ENCODE measurements at regions not wholly inside any gene's neighbourhood (a gene's known extent, or its start where the extent isn't known, plus 50 kb on each side); places are given as distances from the start of the nearest gene placed in this dataset.
"Not testable (repeated sequence)": the region's sequence is repeated elsewhere in the genome, so short reads cannot be mapped to it uniquely, and the experiment has no call there.

DNA sequence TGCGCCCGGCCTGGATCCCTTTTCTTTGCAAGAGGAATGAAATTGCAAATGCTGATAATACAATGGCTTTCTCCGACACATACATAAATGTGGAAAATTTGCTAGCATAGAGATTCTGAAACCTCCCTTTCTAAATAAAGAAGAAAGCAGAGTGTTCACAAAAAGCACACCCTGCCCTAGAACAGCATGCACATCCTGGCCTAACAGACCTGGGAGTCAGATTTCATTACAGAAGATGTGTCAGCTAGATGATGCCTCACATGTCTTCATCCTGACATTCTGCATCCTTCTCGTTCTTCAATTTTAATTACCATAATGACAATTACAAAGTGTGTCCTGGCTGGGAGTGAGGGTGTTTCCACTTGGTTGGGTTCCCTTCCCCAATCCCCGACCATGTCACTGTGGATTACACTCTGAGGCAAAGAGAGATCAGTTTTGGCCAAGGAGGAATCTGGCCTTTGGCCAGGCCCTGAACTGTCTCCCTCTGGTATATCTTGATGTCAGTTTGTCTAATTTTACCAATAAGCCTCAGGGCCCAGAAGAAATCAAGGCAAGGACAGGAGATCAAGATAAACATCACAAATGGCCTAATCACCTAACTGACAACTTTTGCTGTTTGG lies 104.9 kb upstream of the SPATA12 start:
- Histone ChIP-seq H3K27ac (ENCODE audit: low read depth, low read length) (no peak overlapping the region), H3K4me3 (ENCODE audit: low read length) (no peak overlapping the region)
- no CpG with 5 or more reads among the region's 5 CpGs for WGBS (ENCODE audit: extremely low coverage, insufficient coverage, low lambda C conversion rate)

DNA sequence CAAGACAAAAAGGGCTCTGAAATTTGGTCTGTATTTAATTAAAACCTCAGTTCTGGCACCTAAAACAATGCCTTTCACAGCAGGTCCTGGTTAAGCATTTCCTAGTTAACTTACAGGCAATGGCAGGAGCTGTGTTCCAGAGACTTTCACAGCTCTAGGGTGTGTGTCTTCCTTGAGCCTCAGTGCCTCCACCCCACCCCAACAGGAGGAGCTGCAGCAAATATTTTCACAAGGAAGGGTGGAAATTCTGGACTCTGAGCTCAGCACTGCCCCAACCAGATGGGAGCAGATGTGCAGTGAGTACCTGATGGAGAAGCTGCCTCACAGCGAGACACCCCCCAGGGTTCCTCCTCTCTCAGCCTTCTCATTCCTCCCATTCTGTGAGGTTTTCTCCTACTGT lies 106.3 kb upstream of the SPATA12 start:
- Histone ChIP-seq H3K4me3 (ENCODE audit: low read length) (no peak overlapping the region), H2AK5ac (ENCODE audit: low read length) (no peak overlapping the region), H4K5ac (ENCODE audit: low read length) (no peak overlapping the region)

More for the DNA sequence above, 104.9 kb upstream of the SPATA12 start:
- Histone ChIP-seq H2BK120ac (ENCODE audit: low read depth, low read length) (no peak overlapping the region), H3K56ac (ENCODE audit: low read length) (no peak overlapping the region), H3K27me3 (ENCODE audit: insufficient read depth, low read length, poor library complexity) (no peaks in the 10 kb centered on the region), H3K23ac (ENCODE audit: low read length) (no peak overlapping the region), H4K8ac (ENCODE audit: low read depth, low read length) (no peak overlapping the region), H3K18ac (ENCODE audit: low read length) (no peak overlapping the region), H3K4me1 (ENCODE audit: control insufficient read depth, low read depth, low read length) (no peaks in the 10 kb centered on the region), H3K9ac (ENCODE audit: low read length) (no peak overlapping the region), H2BK15ac (replicated peaks; ENCODE audit: low read depth) (no peak overlapping the region), H3K4me2 (ENCODE audit: low read length) (no peak overlapping the region), H3K79me1 (ENCODE audit: low read length) (no peaks in the 10 kb centered on the region), H2AK5ac (ENCODE audit: low read length) (no peak overlapping the region), H3K79me2 (ENCODE audit: control insufficient read depth, insufficient read depth, low read length) (no peaks in the 10 kb centered on the region), H2BK5ac (ENCODE audit: low read length) (no peak overlapping the region), H3K4ac (ENCODE audit: low read depth, low read length) (no peak overlapping the region), H4K5ac (ENCODE audit: low read length) (no peak overlapping the region), H3K36me3 (ENCODE audit: control insufficient read depth, insufficient read depth, low read length) (no peaks in the 10 kb centered on the region)
- no peak for DNase-seq

DNA sequence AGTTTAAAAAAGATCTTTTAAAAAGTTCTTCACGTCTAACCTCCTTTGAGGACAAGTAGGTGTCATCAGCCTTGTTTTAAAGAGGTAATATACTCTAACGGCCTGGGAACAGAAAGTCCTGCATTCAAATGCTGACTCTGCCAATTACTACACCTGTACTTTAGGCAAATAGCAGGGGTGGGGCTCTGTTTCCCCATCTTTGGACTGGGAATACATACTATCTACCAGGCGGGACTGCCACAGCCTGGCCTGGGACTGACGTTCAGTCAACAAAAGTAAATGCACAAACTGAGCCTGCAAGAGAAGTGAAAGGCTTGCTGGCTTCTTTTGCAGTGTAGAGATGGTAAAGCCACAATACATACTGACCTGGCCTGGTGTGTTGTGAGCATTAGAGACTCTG lies 107.6 kb upstream of the SPATA12 start:
- H3K79me2 ChIP-seq (ENCODE audit: control insufficient read depth, insufficient read depth, low read length) = no peaks in the 10 kb centered on the region
- H4K8ac ChIP-seq (ENCODE audit: low read depth, low read length) = no peak overlapping the region
- H3K36me3 ChIP-seq (ENCODE audit: control insufficient read depth, insufficient read depth, low read length) = no peaks in the 10 kb centered on the region
- H3K9ac ChIP-seq (ENCODE audit: low read length) = no peak overlapping the region
- H3K56ac ChIP-seq (ENCODE audit: low read length) = no peak overlapping the region
- no peak overlapping the region for H3K4me3 ChIP-seq (ENCODE audit: low read length)
- H3K4me2 ChIP-seq (ENCODE audit: low read length) = no peak overlapping the region
- H3K4ac ChIP-seq (ENCODE audit: low read depth, low read length) = no peak overlapping the region
- WGBS (ENCODE audit: extremely low coverage, insufficient coverage, low lambda C conversion rate) = no CpG with 5 or more reads among the region's 4 CpGs
- H3K18ac ChIP-seq (ENCODE audit: low read length) = no peak overlapping the region
- H3K27ac ChIP-seq (ENCODE audit: low read depth, low read length) = no peak overlapping the region
- no peak overlapping the region for H3K23ac ChIP-seq (ENCODE audit: low read length)
- no peak overlapping the region for H4K5ac ChIP-seq (ENCODE audit: low read length)
- no peak for DNase-seq
- H2BK15ac ChIP-seq (replicated peaks; ENCODE audit: low read depth) = no peak overlapping the region
- H2BK5ac ChIP-seq (ENCODE audit: low read length) = no peak overlapping the region
- no peak overlapping the region for H2BK120ac ChIP-seq (ENCODE audit: low read depth, low read length)
- H3K27me3 ChIP-seq (ENCODE audit: insufficient read depth, low read length, poor library complexity) = no peaks in the 10 kb centered on the region
- no peak overlapping the region for H2AK5ac ChIP-seq (ENCODE audit: low read length)
- no peaks in the 10 kb centered on the region for H3K79me1 ChIP-seq (ENCODE audit: low read length)
- no peaks in the 10 kb centered on the region for H3K4me1 ChIP-seq (ENCODE audit: control insufficient read depth, low read depth, low read length)

More for the DNA sequence above, 106.3 kb upstream of the SPATA12 start:
- DNase-seq = no peak
- H2BK15ac ChIP-seq (replicated peaks; ENCODE audit: low read depth) = no peak overlapping the region
- no peak overlapping the region for H3K23ac ChIP-seq (ENCODE audit: low read length)
- no peaks in the 10 kb centered on the region for H3K36me3 ChIP-seq (ENCODE audit: control insufficient read depth, insufficient read depth, low read length)
- no CpG with 5 or more reads among the region's 1 CpG for WGBS (ENCODE audit: extremely low coverage, insufficient coverage, low lambda C conversion rate)
- no peak overlapping the region for H3K4ac ChIP-seq (ENCODE audit: low read depth, low read length)
- no peak overlapping the region for H3K4me2 ChIP-seq (ENCODE audit: low read length)
- no peak overlapping the region for H2BK5ac ChIP-seq (ENCODE audit: low read length)
- H3K9ac ChIP-seq (ENCODE audit: low read length) = no peak overlapping the region
- H2BK120ac ChIP-seq (ENCODE audit: low read depth, low read length) = no peak overlapping the region
- H3K79me2 ChIP-seq (ENCODE audit: control insufficient read depth, insufficient read depth, low read length) = no peaks in the 10 kb centered on the region
- no peak overlapping the region for H4K8ac ChIP-seq (ENCODE audit: low read depth, low read length)
- H3K4me1 ChIP-seq (ENCODE audit: control insufficient read depth, low read depth, low read length) = no peaks in the 10 kb centered on the region
- no peak overlapping the region for H3K18ac ChIP-seq (ENCODE audit: low read length)
- no peaks in the 10 kb centered on the region for H3K79me1 ChIP-seq (ENCODE audit: low read length)
- no peak overlapping the region for H3K27ac ChIP-seq (ENCODE audit: low read depth, low read length)
- H3K56ac ChIP-seq (ENCODE audit: low read length) = no peak overlapping the region
- no peaks in the 10 kb centered on the region for H3K27me3 ChIP-seq (ENCODE audit: insufficient read depth, low read length, poor library complexity)

DNA sequence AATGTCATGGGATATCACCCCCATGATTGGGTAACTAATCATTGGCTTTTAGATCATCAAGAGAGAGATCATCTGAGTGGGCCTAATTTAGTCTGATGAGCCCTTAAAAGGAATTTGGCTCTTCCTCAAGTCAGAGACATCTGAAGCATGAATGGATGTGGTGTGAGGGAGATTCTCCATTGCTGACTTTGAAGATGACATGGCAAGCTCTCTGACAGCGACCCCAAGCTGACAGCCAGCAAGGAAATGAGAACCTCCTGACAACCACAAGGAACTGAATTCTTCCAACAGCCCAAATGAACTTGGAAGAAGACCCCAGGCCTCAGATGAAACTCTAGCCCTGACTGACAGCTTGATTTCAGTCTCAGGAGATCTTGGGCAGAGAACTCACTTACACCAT lies 108.4 kb upstream of the SPATA12 start:
- H3K27me3 ChIP-seq (ENCODE audit: insufficient read depth, low read length, poor library complexity) = no peaks in the 10 kb centered on the region
- H3K36me3 ChIP-seq (ENCODE audit: control insufficient read depth, insufficient read depth, low read length) = no peaks in the 10 kb centered on the region
- no peaks in the 10 kb centered on the region for H3K79me2 ChIP-seq (ENCODE audit: control insufficient read depth, insufficient read depth, low read length)
- no peak overlapping the region for H2BK120ac ChIP-seq (ENCODE audit: low read depth, low read length)
- no peak overlapping the region for H3K56ac ChIP-seq (ENCODE audit: low read length)
- no peaks in the 10 kb centered on the region for H3K79me1 ChIP-seq (ENCODE audit: low read length)
- H3K4me3 ChIP-seq (ENCODE audit: low read length) = no peak overlapping the region
- no peak overlapping the region for H2BK15ac ChIP-seq (replicated peaks; ENCODE audit: low read depth)
- no CpG with 5 or more reads among the region's 1 CpG for WGBS (ENCODE audit: extremely low coverage, insufficient coverage, low lambda C conversion rate)
- no peak overlapping the region for H4K8ac ChIP-seq (ENCODE audit: low read depth, low read length)
- H4K5ac ChIP-seq (ENCODE audit: low read length) = no peak overlapping the region
- H3K9ac ChIP-seq (ENCODE audit: low read length) = no peak overlapping the region
- no peak for DNase-seq
- H3K27ac ChIP-seq (ENCODE audit: low read depth, low read length) = no peak overlapping the region
- no peak overlapping the region for H3K4ac ChIP-seq (ENCODE audit: low read depth, low read length)
- H3K18ac ChIP-seq (ENCODE audit: low read length) = no peak overlapping the region
- no peak overlapping the region for H2AK5ac ChIP-seq (ENCODE audit: low read length)
- H3K4me2 ChIP-seq (ENCODE audit: low read length) = no peak overlapping the region
- H3K23ac ChIP-seq (ENCODE audit: low read length) = no peak overlapping the region
- no peaks in the 10 kb centered on the region for H3K4me1 ChIP-seq (ENCODE audit: control insufficient read depth, low read depth, low read length)
- no peak overlapping the region for H2BK5ac ChIP-seq (ENCODE audit: low read length)

DNA sequence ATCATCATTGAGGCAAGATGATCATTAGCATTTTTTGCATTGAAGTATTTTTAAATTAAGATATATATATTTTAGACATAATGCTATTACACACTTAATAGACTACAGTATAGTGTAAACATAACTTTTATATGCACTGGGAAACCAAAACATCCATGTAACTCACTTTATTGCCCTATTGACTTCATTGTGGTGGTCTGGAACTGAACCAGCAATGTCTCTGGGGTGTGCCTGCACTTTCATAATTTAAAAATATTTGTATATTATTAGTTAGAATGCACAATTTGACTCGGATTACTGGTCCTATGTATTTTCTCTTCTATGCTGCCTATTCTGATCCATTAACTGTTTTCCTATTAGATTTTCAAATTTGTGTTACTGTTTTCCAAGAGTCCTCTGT lies 109.1 kb upstream of the SPATA12 start:
- WGBS (ENCODE audit: extremely low coverage, insufficient coverage, low lambda C conversion rate) = no CpG with 5 or more reads among the region's 1 CpG
- no peak overlapping the region for H2BK120ac ChIP-seq (ENCODE audit: low read depth, low read length)
- H3K27ac ChIP-seq (ENCODE audit: low read depth, low read length) = no peak overlapping the region
- H2BK15ac ChIP-seq (replicated peaks; ENCODE audit: low read depth) = no peak overlapping the region
- H3K4ac ChIP-seq (ENCODE audit: low read depth, low read length) = no peak overlapping the region
- H3K79me1 ChIP-seq (ENCODE audit: low read length) = no peaks in the 10 kb centered on the region
- H3K4me3 ChIP-seq (ENCODE audit: low read length) = no peak overlapping the region
- H3K56ac ChIP-seq (ENCODE audit: low read length) = no peak overlapping the region
- H3K4me1 ChIP-seq (ENCODE audit: control insufficient read depth, low read depth, low read length) = no peaks in the 10 kb centered on the region
- H2AK5ac ChIP-seq (ENCODE audit: low read length) = no peak overlapping the region
- no peak overlapping the region for H3K23ac ChIP-seq (ENCODE audit: low read length)
- H2BK5ac ChIP-seq (ENCODE audit: low read length) = no peak overlapping the region
- DNase-seq = no peak
- H3K18ac ChIP-seq (ENCODE audit: low read length) = no peak overlapping the region
- no peaks in the 10 kb centered on the region for H3K36me3 ChIP-seq (ENCODE audit: control insufficient read depth, insufficient read depth, low read length)
- no peaks in the 10 kb centered on the region for H3K79me2 ChIP-seq (ENCODE audit: control insufficient read depth, insufficient read depth, low read length)
- H3K4me2 ChIP-seq (ENCODE audit: low read length) = no peak overlapping the region
- H4K5ac ChIP-seq (ENCODE audit: low read length) = no peak overlapping the region
- no peaks in the 10 kb centered on the region for H3K27me3 ChIP-seq (ENCODE audit: insufficient read depth, low read length, poor library complexity)
- H3K9ac ChIP-seq (ENCODE audit: low read length) = no peak overlapping the region
- H4K8ac ChIP-seq (ENCODE audit: low read depth, low read length) = no peak overlapping the region

DNA sequence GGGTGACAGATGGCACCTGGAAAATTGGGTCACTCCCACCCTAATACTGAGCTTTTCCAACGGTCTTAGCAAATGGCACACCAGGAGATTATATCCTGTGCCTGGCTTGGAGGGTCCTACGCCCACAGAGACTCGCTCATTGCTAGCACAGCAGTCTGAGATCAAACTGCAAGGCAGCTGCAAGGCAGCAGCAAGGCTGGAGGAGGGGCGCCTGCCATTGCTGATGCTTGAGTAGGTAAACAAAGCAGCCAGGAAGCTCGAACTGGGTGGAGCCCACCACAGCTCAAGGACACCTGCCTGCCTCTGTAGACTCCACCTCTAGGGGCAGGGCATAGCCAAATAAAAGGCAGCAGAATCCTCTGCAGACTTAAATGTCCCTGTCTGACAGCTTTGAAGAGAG lies 115.1 kb upstream of the SPATA12 start:
- WGBS (ENCODE audit: extremely low coverage, insufficient coverage, low lambda C conversion rate) = no CpG with 5 or more reads among the region's 5 CpGs
- not testable (repeated sequence) for H3K79me1 ChIP-seq (ENCODE audit: low read length); H3K56ac ChIP-seq (ENCODE audit: low read length); H3K4me1 ChIP-seq (ENCODE audit: control insufficient read depth, low read depth, low read length); DNase-seq; H3K4me2 ChIP-seq (ENCODE audit: low read length); H2BK15ac ChIP-seq (replicated peaks; ENCODE audit: low read depth); H3K9ac ChIP-seq (ENCODE audit: low read length); H2BK5ac ChIP-seq (ENCODE audit: low read length); H3K23ac ChIP-seq (ENCODE audit: low read length); H2BK120ac ChIP-seq (ENCODE audit: low read depth, low read length); H3K4me3 ChIP-seq (ENCODE audit: low read length); H3K27ac ChIP-seq (ENCODE audit: low read depth, low read length); H3K36me3 ChIP-seq (ENCODE audit: control insufficient read depth, insufficient read depth, low read length); H4K5ac ChIP-seq (ENCODE audit: low read length); H3K18ac ChIP-seq (ENCODE audit: low read length); H3K79me2 ChIP-seq (ENCODE audit: control insufficient read depth, insufficient read depth, low read length); H2AK5ac ChIP-seq (ENCODE audit: low read length); H4K8ac ChIP-seq (ENCODE audit: low read depth, low read length); H3K4ac ChIP-seq (ENCODE audit: low read depth, low read length); H3K27me3 ChIP-seq (ENCODE audit: insufficient read depth, low read length, poor library complexity)
